MV-4-11 (cell line): ENCODE measurements at regions not wholly inside any gene's neighbourhood (a gene's known extent, or its start where the extent isn't known, plus 50 kb on each side); places are given as distances from the start of the nearest gene placed in this dataset.

Experiments used
- DNase-seq: peaks from one replicate; lab custom pipeline; 2025; lab: John Stamatoyannopoulos, UW

DNA sequence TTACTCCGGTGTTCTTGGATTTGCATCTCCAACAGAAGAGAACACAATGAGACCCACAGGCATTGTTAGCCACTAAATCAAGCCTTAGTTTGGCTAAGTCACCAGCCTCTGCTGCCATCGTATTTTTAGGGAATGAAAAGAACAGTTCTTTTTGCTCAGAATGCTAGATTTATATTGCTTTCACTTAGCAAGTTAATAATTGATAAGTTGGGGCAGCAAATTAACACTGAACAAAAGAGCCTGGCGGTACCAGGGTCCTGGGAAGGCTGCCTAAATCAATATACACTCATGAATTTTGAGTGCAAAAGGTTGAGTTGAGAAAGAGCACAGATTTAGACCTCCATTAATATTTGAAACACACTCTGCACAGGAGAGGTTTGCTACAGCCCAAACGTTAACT lies 767.7 kb downstream of the TYW1 start:
- DNase-seq: no peak

DNA sequence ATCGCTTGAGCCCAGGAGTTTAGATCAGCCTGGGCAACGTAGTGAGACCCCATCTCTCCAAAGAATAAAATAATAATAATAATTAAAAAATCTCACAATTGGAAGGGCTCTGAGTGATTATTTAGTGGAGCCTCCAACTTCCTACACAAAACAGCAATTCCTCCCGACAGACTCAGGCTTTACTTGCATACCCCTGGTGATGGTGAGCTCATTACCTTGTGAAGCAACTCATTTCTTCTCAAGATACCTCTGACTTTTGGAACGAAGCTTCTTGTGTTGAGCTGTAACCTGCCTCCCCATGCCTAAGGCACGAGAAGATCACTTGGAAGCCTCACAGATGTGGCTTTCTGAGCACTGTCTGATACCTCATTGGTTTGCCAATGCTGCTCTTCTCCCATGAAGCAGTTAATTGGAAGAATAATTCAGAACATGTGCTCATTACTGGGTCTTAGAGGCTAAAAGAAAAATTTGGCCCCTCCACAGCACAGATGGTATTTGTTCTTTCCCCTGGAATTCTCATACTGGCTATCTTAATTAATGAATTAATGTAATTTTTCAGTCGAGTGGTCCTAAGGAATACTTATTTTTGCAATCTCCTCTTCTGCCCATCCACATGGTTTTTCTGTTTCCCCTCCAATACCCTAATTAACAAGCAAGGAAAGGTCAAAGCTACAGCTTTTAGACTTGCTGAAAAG lies 769.0 kb downstream of the TYW1 start:
- DNase-seq: no peak

DNA sequence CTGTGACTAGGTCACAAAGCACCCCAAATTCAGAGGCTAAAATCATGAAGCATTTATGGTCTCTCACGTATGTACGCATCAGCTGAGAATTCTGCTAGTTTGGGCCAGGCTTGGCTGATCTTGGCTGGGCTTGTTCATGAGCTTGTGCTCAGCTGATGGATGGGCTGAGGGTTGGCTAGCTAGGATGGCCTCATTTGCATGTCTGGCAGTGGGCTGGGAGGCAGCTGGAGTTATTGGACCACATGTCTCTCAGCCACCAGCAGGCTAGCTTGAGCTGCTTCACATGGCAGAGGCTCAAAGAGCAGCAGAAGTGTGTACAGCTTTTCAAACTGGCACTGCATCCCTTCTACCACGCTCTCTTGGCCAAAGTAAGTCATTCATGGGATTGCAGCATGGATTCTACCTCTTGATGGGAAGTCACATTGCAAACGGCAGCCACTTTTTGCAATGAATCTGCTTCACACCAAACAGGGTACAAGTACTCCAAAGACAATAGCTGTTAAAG lies 770.3 kb downstream of the TYW1 start:
- no peak for DNase-seq

DNA sequence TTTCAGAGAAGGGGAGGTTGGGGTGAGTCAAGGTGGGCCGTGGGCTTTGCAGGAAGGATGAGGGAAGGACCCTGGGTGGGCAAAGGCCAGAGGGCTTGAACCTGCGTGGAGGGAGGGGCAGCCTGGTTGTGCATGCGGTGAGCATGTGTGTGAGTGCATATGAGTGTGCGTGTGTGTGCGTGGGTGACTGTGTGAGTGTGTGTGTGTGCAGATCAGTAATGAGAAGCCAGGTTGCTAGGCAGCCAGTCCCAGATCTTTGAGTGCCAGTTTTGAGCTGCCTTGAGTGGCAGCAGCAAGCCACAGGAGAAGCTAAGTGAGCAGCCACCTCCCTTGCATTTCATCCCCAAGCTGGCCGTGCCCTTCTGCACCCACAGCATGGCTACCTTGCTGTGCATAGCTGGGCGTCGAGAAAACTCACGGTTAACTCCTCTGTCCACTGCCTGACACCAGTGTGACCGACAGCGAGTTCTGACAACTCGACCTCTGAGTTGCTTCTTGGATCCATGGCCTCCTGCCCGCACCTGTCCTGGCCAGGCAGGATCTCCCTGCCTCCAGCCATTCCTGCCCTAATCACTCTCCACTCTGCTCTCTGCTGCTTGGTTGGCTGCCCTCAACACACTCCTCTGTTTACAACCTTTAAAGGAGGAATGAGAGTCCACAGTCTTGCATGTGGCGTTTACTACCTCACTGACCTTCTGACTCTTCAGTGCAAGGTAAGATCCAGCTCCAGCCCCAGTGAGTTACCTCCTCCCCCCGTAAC lies 775.4 kb downstream of the TYW1 start:
- no peak for DNase-seq

DNA sequence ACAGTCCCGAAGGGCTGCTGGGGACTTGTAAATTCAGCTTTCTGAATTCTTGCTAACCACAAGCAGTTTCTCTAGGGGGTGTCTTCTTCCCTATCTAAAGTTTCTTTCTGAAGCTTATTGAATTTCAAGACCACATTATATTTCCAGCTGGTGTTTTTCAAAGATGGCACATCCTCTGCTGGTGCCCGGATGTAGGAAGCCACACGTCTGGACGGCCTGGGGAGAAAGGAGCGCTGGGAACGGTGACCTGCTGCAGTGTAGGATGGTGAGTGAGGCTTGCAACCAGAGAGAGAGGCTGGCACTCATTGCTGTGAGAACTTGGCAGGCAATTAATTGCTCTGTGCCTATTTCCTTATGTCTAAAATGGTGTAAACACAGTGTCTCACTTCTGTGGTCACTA lies 776.4 kb downstream of the TYW1 start:
- no peak for DNase-seq

DNA sequence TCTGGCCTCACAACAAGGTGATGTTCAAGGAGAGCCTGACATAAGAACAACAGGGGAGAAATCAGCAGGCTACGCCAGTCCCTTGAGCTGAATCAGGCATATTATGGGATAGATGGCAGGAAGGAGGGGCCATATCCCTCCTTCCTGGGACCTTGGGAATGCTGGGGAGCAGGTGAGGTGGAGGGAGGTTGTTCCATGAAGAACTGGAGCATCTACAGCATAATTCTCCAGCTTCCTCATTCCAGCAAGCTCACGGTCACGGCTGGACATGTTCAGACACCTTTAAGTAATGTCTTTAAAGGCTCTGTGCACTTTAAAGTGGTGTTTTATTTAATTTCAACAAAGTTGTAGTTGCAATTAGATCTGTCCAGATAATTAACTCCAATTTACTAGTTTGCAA lies 780.5 kb downstream of the TYW1 start:
- no peak for DNase-seq

DNA sequence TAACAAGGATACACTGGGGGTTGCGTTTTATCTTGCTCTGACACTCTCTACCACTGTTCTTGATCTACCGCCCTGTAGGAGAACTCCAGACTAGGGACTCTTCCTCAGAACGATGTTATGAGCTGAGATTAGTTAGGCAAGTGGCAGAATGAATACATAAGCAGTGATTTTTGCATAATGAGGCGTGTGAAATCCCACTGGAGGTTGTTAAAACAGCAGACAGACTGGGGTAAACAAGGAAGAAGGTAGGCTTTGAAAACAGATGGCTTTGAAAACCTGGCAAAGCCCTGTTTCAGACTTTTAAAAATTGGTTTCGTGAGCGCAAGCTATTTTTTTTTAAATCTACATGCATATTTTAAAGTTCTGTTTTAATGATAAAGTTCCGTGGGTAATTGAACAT lies 785.2 kb downstream of the TYW1 start:
- no peak for DNase-seq

DNA sequence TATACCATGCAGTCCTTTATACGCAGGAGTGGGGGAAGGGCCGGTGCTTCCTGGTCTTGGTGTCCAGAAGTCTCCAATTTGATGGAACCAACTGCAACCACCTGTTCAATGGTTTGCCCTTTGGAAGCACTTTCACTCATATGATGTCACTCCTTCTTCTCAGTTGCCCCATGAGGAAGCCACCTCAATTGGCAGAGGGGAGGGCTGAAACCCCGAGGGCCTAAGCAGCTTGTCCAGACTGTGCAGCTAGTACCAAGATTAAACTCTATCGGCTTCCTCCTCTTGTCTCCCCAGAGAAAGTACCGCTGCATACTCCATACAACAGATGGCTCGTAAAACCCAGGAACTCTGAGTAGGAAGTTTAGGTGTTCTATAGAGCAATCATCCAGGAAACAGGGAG lies 789.4 kb downstream of the TYW1 start:
- DNase-seq: no peak

DNA sequence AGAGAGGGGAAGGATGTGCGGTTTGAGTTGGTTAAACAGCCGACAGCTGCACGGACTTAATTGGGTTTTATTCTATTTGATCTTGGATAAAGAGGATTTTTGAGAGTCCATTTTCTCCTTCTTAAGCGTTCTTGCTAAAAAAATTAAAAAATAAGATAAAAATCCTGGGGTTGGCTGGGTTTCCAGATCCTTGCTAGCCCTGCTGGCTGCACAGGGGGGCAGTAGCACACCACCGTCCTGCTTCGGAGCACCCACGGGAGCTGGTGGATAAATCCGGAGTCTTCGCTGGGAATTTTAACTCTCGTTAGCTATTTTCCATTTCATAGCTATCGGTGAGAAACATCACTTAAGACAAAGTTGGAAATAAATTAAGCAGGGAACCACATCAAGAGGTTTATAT lies 792.0 kb downstream of the TYW1 start:
- DNase-seq: no peak

DNA sequence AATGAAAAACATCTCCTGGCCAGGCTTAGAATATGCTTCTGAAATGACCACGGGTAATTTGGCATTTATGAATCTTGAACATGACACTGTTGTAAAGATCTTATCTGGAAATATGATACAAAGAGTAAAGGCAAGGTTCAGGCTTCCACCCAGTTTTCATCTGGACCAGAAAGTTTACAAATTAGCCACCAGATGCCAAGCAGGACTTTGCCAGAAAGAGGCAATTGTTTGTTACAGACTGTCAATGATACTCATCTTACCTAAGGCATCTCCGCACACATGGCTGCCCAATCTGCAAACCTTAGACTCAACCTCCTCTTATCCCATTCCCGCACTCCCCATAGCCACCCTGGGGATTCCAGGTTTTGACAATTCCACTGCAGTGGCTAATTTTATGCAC lies 795.3 kb downstream of the TYW1 start:
- DNase-seq: no peak

DNA sequence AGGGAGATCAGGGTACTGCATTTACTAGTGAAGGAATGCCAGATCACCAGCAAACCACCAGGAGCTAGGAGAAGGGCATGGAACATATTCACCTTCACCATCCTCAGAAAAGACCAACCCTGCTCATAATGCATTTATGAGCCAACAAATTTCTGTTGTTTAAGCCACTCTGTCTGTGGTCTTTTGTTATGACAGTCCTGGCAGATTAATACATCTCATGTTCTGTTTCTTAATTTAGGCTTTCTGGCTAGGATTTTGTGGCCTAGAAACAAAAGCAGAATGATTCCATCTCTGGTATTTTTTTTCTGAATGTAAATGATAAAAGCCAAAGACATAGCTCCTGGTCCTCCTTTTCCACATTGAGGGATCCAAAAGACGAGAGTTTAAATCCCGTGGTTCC lies 797.9 kb downstream of the TYW1 start:
- no peak for DNase-seq

DNA sequence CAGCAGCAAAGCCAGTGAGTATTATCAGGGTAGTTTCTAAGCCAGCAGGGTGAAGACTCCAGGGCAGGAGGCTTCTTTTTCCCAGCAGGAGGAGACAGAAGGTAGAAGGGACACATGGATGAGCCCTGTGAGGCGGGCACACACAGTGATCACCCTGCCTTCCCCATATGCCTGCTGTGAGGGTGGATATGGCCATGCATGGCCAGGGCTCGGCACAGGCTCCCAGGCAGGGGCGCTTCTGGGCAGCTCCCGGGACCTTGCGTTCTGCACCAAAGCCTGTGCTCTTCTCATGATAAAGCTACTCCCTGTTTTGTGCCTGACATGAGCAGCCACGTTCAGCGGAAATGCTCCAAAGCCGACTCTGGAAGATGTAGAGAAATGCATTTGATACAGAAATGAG lies 807.2 kb downstream of the TYW1 start:
- no peak for DNase-seq

DNA sequence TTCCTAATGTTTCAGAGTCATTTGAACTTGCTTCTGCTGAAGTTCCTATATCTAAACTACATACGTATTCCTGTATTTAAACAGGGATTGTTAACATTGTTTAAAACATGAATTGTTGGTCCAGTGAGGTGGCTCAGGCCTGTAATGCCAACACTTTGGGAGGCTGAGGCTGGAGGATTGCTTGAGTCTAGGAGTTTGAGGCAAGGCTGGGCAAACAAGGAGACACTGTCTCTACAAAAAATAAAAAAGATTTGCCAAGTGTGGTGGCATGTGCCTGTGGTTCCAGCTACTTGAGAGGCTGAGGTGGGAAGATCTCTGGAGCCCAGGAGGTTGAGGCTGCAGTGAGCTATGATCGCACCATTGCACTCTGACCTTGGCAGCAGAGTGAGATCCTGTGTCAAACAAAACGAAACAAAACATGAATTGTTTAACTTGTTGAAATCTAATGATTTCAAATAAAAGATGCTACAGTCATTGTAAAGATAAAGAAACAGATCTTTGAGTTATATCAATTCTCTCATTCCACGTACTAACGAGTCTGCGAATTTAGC lies 809.4 kb downstream of the TYW1 start:
- no peak for DNase-seq

DNA sequence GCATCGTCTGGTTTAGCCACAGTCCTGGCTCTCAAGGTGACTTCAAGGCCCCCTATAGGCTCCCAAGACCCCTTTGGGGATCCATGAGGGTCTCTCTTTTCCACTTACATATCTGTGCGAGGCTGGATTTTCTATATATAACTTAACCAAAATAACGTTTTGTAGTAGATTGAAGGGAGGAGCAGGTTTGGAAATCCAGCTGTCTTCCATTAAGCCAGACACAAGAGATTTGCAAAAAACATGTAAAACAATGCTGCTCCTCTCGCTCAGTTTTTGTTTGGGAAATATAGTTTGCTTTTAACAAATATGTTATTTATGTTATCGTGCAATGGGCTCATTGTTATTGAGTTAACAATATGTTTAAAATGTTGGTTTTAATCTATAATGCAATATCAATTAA lies 811.2 kb downstream of the TYW1 start:
- DNase-seq: no peak

DNA sequence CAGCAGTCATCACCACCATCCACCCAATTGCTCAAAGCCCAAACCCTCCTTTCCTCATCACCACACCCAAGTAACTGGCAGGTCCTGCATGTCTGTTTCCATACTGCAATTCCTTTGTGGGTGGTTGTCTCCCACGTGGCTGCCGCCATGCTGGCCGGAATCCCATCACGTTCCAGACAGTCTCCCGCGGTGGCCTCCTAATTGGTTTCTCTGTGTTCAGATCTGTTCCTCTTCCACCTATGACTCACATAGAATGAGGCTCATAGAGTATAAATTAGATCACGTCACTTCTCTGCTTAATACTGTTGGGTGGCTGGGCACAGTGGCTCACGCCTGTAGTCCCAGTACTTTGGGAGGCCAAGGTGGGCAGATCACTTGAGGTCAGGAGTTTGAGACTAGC lies 813.0 kb downstream of the TYW1 start:
- no peak for DNase-seq

DNA sequence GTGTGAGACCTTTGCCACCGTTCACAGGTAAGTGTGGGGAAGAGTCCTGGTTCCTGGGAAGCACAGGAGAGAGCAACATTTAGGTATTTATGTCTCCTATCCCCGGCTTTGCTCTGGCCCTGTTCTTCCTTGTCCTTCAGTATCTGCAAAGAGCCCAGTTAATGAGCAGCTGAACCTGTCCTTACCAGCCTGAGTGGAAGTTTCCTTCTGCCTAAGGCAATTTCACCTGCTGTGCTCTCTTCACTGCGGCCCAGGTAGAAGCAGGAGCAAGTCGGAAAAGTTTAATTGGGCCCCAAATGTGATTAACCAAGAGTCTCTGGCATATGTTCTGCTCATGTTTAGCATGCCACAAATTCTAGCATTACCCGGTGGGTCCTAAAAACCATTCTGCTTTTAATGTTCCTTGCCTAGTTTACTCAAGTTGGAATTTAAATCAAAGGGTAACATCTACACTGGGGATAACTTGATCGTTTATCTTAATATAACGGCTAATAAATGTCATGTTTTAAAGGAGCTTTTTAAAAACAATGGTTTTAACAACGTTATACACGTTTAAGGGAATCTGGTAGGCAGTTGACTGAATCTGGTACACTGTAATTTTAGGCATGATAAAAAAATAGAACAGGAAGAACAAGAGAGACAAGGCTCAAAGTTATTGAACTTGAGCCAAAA lies 817.1 kb downstream of the TYW1 start:
- DNase-seq: no peak

DNA sequence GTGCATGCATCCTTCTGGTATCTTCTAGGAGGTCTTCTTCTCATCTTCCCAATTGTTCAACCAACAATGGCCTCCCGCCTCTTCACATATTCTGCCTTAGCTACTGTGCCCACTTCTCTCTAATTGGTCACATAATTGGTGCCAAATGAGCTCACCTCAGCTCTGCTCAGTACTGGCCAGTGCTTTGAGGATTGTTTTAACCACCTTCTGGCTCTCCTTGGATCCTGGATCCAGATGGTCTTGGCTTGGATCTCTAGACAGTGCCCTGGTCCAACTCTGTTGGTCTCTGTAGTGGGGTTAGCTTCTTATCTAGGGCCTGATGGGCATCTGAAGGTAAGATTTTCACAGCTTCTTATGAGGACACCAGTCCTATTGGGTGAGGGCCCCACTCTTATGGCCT lies 820.8 kb downstream of the TYW1 start:
- no peak for DNase-seq

DNA sequence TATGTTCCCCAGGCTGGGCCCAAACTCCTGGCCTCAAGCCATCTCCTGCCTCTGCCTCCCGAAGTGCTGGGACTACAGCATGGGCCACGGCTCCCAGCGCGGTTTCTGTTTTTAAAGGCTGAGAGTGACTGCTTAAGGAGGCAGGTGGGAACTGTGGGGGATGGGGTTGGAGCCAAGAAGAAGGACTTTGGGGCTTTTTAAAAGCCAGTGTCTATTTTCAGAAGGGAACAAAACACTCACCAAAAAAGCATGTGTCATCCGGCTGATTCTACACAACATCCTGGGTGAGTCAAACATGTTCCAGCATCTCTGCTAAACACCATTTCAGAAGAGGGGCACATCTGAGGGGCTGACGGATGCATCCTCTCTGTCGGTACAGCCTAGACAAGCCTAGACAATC lies 824.5 kb downstream of the TYW1 start:
- DNase-seq: no peak

DNA sequence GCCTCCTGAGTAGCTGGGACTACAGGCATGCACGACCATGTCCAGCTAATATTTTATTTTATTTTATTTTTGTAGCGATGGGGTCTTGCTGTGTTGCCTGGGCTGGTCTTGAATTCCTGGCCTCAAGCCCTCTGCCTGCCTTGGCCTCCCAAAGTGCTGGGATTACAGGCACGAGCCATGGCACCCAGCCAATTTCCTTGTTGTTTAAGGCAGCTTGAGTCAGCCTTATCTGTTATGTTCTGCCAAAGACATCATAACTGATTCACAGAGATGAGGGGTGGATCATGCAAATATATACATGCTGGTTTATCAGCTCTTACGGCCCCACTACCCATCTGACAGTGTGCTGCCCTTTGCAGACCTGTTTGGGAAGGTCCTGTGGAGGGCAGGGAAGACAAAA lies 826.7 kb downstream of the TYW1 start:
- DNase-seq: no peak

DNA sequence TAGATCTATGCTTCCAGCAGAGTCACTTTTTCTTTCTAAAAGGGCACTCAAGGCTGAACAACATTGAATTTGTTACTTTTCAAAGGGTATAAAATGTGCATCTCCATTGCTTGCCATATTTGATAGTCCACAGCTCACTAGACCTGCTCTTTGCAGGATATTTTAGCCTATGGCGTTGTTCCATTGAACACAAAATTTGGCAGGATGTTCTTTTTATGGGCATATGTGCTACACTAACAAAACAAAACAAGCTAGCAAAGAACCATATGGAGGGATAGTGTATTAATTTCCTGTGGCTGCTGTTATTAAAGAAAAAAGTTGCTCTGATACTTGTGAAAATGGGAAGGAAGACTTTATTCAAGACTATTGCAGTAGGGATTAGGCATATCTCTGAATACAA lies 828.7 kb downstream of the TYW1 start:
- DNase-seq: no peak

DNA sequence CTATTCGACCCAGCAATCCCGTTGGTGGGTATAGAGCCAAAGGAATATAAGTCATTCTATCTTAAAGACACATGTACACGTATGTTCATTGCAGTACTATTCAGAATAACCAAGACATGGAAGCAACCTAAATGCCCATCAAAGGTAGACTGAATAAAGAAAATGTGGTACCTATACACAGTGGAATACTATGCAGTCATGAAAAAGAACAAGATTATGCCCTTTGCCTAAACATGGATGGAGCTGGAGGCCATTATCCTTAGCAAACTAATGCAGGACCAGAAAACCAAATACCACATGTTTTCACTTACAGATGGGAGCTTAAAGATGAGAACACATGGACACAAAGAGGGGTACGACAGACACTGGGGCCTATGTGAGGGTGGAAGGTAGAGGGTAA lies 845.3 kb downstream of the TYW1 start:
- no peak for DNase-seq

DNA sequence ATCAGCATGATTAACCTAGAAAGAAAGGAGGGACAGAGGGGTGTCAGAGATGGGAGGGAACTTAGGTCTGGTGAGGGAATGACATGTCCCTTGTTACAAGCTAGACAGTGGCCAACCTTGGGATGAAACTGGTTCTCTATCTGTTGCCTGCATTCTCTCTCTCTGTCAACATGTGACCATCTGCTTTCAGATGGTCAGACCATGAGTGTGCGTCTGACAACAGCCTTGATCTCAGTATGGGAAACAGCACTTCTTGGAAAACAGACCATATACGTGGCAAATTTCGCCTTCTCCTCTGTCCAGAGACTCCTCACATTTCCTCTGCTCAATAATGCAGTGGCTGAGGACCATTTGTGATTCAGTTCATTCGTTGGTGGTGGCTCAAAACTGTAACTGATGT lies 845.9 kb downstream of the TYW1 start:
- DNase-seq: no peak

DNA sequence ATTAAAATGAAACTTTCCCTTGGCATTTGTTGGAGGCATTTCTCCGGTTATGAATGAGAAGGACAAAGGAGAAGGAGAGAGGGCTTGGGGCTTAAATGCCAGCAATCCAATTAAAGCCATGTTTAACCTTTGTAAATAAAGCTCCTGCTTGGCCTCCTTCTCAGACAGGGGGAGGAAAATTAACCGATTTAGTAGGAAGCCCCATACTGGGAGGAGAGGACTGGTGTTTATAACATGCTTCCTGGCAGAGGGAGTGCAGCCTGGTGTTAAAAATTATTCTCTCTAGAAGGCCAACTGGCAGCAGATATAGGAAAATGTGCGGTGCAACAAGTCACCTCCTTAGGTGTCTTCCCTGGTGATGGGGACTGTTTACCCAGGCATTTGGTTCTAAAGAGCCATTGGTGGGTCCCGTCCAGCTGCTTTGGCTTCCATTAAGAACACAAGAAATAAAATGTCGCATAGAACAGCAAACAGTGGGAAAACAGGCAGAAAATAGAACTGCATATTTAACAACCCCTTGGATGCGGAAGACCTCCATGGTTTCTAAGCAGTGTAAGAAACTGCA lies 846.5 kb downstream of the TYW1 start:
- no peak for DNase-seq
